Endodermal cell (in vitro differentiated cells): ENCODE measurements at regions not wholly inside any gene's neighbourhood (a gene's known extent, or its start where the extent isn't known, plus 50 kb on each side); places are given as distances from the start of the nearest gene placed in this dataset.

Source experiments
- DNase-seq: peaks from one replicate; pipeline ENCODE4 v3.0.0-alpha.2; 2017
- H3K27ac ChIP-seq: 2 replicates; pipeline ENCODE4 v1.5.1; 2013; ENCODE audit warnings: mild to moderate bottlenecking, low read depth, low read length, moderate library complexity
- H3K27me3 ChIP-seq: 2 replicates; pipeline ENCODE4 v1.6.1; 2013; ENCODE audit warnings: mild to moderate bottlenecking, low read length, moderate library complexity; ENCODE audit not compliant: insufficient read depth, control insufficient read depth, poor library complexity, severe bottlenecking
- H3K36me3 ChIP-seq: 2 replicates; pipeline ENCODE4 v1.7.0; 2013; ENCODE audit warnings: mild to moderate bottlenecking, low read length, moderate library complexity; ENCODE audit not compliant: control insufficient read depth, insufficient read depth
- H3K4me1 ChIP-seq: one replicate; pipeline ENCODE4 v1.7.0; 2013; ENCODE audit warnings: low read length; ENCODE audit not compliant: control insufficient read depth, insufficient read depth
- H3K4me3 ChIP-seq: 2 replicates; pipeline ENCODE4 v1.5.1; 2013; ENCODE audit warnings: mild to moderate bottlenecking, low read length, moderate library complexity
- H3K9ac ChIP-seq: 2 replicates; pipeline ENCODE4 v1.6.1; 2013; ENCODE audit warnings: mild to moderate bottlenecking, low read length, moderate library complexity; ENCODE audit not compliant: poor library complexity, severe bottlenecking; ENCODE audit errors: extremely low read depth
- H3K9me3 ChIP-seq: 2 replicates; pipeline ENCODE4 v1.6.1; 2013; ENCODE audit warnings: mild to moderate bottlenecking, low read length, moderate library complexity; ENCODE audit not compliant: control insufficient read depth
- H3K27ac Mint-ChIP-seq: 2 replicates; pipeline ENCODE4 v1.8.0; 2020; ENCODE audit warnings: mixed read lengths
- H3K27me3 Mint-ChIP-seq: 2 replicates; pipeline ENCODE4 v1.8.0; 2021; ENCODE audit warnings: mild to moderate bottlenecking, mixed read lengths; ENCODE audit not compliant: insufficient read depth
- H3K36me3 Mint-ChIP-seq: 2 replicates; pipeline ENCODE4 v1.8.0; 2020; ENCODE audit warnings: low read depth, mixed read lengths
- H3K4me1 Mint-ChIP-seq: 2 replicates; pipeline ENCODE4 v1.8.0; 2020; ENCODE audit warnings: mixed read lengths
- H3K4me3 Mint-ChIP-seq: 2 replicates; pipeline ENCODE4 v1.8.0; 2020; ENCODE audit warnings: mild to moderate bottlenecking, moderate library complexity, mixed read lengths
- H3K9me3 Mint-ChIP-seq: 2 replicates; pipeline ENCODE4 v1.8.0; 2020; ENCODE audit warnings: mild to moderate bottlenecking, mixed read lengths
- WGBS, 2 experiments: methylation state at CpG; one replicate each; pipeline versions ENCODE4 v1.1.5 to v1.1.7; 2013; ENCODE audit warnings: missing lambda C conversion rate in 2 of 2, mixed read lengths in 1 of 2; ENCODE audit not compliant: insufficient coverage in 1 of 2, insufficient read length in 1 of 2; 5-methylcytosine and 5-hydroxymethylcytosine counted together
- TF ChIP-seq, protein P1 (sequence below): fragments of 200-600 bp; sonication (generic); conservative IDR thresholded peaks from 2 replicates; pipeline ENCODE4 v1.5.0; 2021; ENCODE audit warnings: antibody characterized with exemption, mild to moderate bottlenecking

DNA sequence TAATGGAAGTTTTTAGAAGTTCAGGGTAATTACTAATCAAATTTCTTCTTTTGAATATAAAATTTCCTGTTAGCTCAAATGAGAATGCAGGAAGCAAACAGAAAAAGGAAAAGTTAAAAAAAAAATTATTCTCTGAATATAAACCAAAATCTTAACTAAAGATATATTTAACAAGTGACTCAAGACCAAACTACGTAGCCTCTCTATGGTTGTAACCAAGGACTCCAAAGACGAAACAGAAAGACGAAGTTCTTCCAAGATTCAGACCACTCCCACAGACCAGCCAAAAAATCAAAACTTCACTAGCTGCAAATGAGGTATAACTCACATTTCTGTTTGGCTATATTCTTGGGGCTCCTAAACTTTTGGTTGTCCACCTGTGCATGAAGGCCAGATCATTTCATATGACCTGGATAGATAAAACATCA is 846.5 kb upstream of the ALCAM start:
- WGBS, 2 experiments, result 80 to 85% methylated on average over 1 to 3 of the region's 3 CpGs
- Mint-ChIP-seq H3K27ac (peak overlapping the region; percentile 67), H3K4me3 (no peak overlapping the region), H3K4me1 (peaks cover 11% of the 10 kb centered on the region), H3K36me3 (peaks cover 3% of the 10 kb centered on the region), H3K9me3 (peaks cover 6% of the 10 kb centered on the region), H3K27me3 (no peaks in the 10 kb centered on the region)
- H3K9me3 ChIP-seq, result no peaks in the 10 kb centered on the region
- no peak overlapping the region for H3K9ac ChIP-seq
- no peak overlapping the region for H3K4me3 ChIP-seq
- no peak overlapping the region for H3K27ac ChIP-seq
- DNase-seq, result no peak
- H3K4me1 ChIP-seq, result no peaks in the 10 kb centered on the region
- H3K27me3 ChIP-seq, result no peaks in the 10 kb centered on the region
- H3K36me3 ChIP-seq, result no peaks in the 10 kb centered on the region
- TF ChIP-seq, protein P1, sequence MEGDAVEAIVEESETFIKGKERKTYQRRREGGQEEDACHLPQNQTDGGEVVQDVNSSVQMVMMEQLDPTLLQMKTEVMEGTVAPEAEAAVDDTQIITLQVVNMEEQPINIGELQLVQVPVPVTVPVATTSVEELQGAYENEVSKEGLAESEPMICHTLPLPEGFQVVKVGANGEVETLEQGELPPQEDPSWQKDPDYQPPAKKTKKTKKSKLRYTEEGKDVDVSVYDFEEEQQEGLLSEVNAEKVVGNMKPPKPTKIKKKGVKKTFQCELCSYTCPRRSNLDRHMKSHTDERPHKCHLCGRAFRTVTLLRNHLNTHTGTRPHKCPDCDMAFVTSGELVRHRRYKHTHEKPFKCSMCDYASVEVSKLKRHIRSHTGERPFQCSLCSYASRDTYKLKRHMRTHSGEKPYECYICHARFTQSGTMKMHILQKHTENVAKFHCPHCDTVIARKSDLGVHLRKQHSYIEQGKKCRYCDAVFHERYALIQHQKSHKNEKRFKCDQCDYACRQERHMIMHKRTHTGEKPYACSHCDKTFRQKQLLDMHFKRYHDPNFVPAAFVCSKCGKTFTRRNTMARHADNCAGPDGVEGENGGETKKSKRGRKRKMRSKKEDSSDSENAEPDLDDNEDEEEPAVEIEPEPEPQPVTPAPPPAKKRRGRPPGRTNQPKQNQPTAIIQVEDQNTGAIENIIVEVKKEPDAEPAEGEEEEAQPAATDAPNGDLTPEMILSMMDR, result no peak

DNA sequence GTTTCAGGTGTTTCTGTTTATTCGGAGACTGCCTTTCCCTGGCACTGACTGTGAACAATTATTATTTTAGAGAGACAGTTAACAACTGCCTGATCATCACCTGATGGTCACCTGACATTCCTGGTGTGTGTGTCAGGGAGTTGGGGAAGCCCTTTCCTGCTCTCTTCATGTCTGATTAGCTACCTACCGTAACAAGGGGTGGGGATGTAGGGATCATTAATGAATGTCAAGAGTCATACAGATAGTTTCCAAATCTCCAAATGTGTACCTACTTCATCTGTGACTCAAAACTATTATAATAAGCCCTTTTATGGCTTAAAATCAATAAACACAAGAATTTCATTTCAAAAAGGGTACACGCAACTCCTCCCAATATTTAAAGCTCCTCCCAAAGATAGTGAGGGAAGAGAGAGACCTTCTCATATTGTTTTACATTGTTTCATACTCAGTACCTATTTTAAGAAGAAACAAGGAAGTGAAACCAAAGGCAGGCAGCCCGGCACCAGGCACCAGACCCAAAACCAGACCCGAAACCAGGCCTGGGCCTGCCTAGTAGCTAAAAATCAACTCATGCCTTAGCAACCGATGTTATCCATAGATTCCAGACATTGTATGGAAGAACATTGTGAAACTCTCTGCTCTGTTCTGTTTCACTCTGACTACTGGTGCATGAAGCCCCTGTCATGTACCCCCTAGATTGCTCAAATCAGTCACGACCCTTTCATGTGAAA is 844.9 kb upstream of the ALCAM start:
- Mint-ChIP-seq H3K9me3 (peaks cover 6% of the 10 kb centered on the region), H3K27ac (no peak overlapping the region), H3K27me3 (no peaks in the 10 kb centered on the region), H3K4me1 (peaks cover 11% of the 10 kb centered on the region), H3K36me3 (peaks cover 3% of the 10 kb centered on the region), H3K4me3 (no peak overlapping the region)
- no peaks in the 10 kb centered on the region for H3K9me3 ChIP-seq
- no peak for DNase-seq
- H3K27me3 ChIP-seq, result no peaks in the 10 kb centered on the region
- 86 to 100% methylated on average over 3 to 6 of the region's 7 CpGs for WGBS, 2 experiments
- no peak overlapping the region for H3K4me3 ChIP-seq
- H3K27ac ChIP-seq, result no peak overlapping the region
- TF ChIP-seq, protein P1, result no peak
- no peaks in the 10 kb centered on the region for H3K4me1 ChIP-seq
- H3K9ac ChIP-seq, result no peak overlapping the region
- H3K36me3 ChIP-seq, result no peaks in the 10 kb centered on the region

DNA sequence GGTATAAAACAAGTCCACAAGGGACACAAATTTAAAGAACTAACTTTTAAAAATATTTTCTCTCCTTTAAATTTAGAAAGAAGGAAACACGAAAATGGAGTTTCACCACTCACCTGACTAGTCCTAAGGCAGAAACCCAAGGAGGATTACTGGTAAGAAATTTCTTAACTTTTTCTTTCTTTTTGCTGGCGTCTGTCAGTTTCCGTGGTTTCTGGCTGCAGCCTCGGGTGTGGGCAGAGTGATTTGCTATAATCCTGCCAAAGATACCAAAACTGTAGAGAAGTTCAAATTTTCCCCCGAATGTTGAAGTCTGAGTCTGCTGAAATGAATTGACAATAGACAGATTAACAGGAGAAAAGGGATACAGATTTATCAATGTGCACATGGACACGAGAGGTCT is 843.6 kb upstream of the ALCAM start:
- H3K27ac Mint-ChIP-seq, result no peak overlapping the region
- Histone ChIP-seq H3K27ac (no peak overlapping the region), H3K9me3 (no peaks in the 10 kb centered on the region), H3K4me3 (no peak overlapping the region), H3K9ac (no peak overlapping the region), H3K4me1 (no peaks in the 10 kb centered on the region), H3K36me3 (no peaks in the 10 kb centered on the region), H3K27me3 (no peaks in the 10 kb centered on the region)
- no peaks in the 10 kb centered on the region for H3K27me3 Mint-ChIP-seq
- H3K4me3 Mint-ChIP-seq, result no peak overlapping the region
- 84 to 95% methylated on average over 4 to 6 of the region's 6 CpGs for WGBS, 2 experiments
- H3K36me3 Mint-ChIP-seq, result peaks cover 3% of the 10 kb centered on the region
- DNase-seq, result no peak
- H3K9me3 Mint-ChIP-seq, result peaks cover 8% of the 10 kb centered on the region
- peaks cover 11% of the 10 kb centered on the region for H3K4me1 Mint-ChIP-seq
- TF ChIP-seq, protein P1, result no peak
